ENCODE measurements at regions not wholly inside any gene's neighbourhood (a gene's known extent, or its start where the extent isn't known, plus 50 kb on each side); places are given as distances from the start of the nearest gene placed in this dataset.

- H3K9me3 ChIP-seq (ENCODE audit: control extremely low read depth in 1 of 3, control insufficient read depth in 2 of 3, insufficient read depth in 1 of 3, low read length in 2 of 3): peaks cover 2 to 29% (median 10%) of the 10 kb centered on the region in 3 donors
- H3K27ac ChIP-seq (ENCODE audit: low read length in 2 of 2): no peak overlapping the region
- H3K4me1 Mint-ChIP-seq: peaks cover 15% of the 10 kb centered on the region
- H3K27me3 Mint-ChIP-seq: peaks cover 66% of the 10 kb centered on the region
- H3K4me3 ChIP-seq (ENCODE audit: control extremely low read depth in 1 of 5, extremely low read depth in 1 of 5, insufficient read depth in 1 of 5, low read depth in 2 of 5, low read length in 4 of 5): no peak overlapping the region
- H4K20me1 ChIP-seq (ENCODE audit: control insufficient read depth, insufficient read depth, low read length, poor library complexity, severe bottlenecking): no peaks in the 10 kb centered on the region
- no peaks in the 10 kb centered on the region for H3K9me3 Mint-ChIP-seq (ENCODE audit: insufficient read depth)
- H3K27ac Mint-ChIP-seq: no peak overlapping the region
- ChIA-PET POLR2A (no interaction called here), CTCF (no interaction called here)
- intact Hi-C loops (cut with micrococcal nuclease): no loop called here
- H3K79me2 ChIP-seq (ENCODE audit: control insufficient read depth, insufficient read depth, low read length): no peaks in the 10 kb centered on the region
- peaks cover 0 to 45% (median 41%) of the 10 kb centered on the region in 4 experiments for H3K27me3 ChIP-seq (replicated peaks in 1 of 4; ENCODE audit: control extremely low read depth in 1 of 4, control insufficient read depth in 3 of 4, insufficient read depth in 4 of 4, low read length in 3 of 4)
- no peaks in the 10 kb centered on the region for H3K36me3 ChIP-seq (replicated peaks in 1 of 2; ENCODE audit: control extremely low read depth in 1 of 2, control insufficient read depth in 1 of 2, extremely low read depth in 1 of 2, insufficient read depth in 2 of 2, low read length in 1 of 2)
- H3K4me2 ChIP-seq (replicated peaks; ENCODE audit: low read depth, low read length, poor library complexity, severe bottlenecking): no peak overlapping the region
- TF ChIP-seq EZH2 (IDR thresholded peaks at IDR 0.05; ENCODE audit: borderline replicate concordance, insufficient read depth, low read depth, low read length, poor library complexity, severe bottlenecking): no peak
- TF ChIP-seq CTCF (IDR thresholded peaks at IDR 0.05): no peak
- no peak overlapping the region for H2AFZ ChIP-seq (ENCODE audit: insufficient read depth, low read depth, low read length, poor library complexity, severe bottlenecking)
- ATAC-seq (ENCODE audit: low read depth) (no peak), DNase-seq (no peak)
- no peak overlapping the region for H3K9ac ChIP-seq (ENCODE audit: low read length)
- no peak overlapping the region for H3K4me3 Mint-ChIP-seq
- peaks cover 11 to 13% of the 10 kb centered on the region in 2 donors for H3K4me1 ChIP-seq (ENCODE audit: control insufficient read depth in 2 of 2, insufficient read depth in 2 of 2, low read length in 2 of 2)
Observed at GRCh38 chr2:203594541-203594940, 59.4 kb upstream of the RAPH1 start.

GRCh38 chr2:203596183-203596582, 61.1 kb upstream of the RAPH1 start:
- CTCF ChIA-PET: no interaction called here
- no peak for DNase-seq
- Mint-ChIP-seq H3K4me3 (no peak overlapping the region), H3K9me3 (ENCODE audit: insufficient read depth) (no peaks in the 10 kb centered on the region), H3K27me3 (peaks cover 67% of the 10 kb centered on the region), H3K4me1 (peaks cover 17% of the 10 kb centered on the region), H3K27ac (no peak overlapping the region)
- peaks cover 11 to 13% of the 10 kb centered on the region in 2 donors for H3K4me1 ChIP-seq (ENCODE audit: control insufficient read depth in 2 of 2, insufficient read depth in 2 of 2, low read length in 2 of 2)
- peaks cover 2 to 34% (median 10%) of the 10 kb centered on the region in 3 donors for H3K9me3 ChIP-seq (ENCODE audit: control extremely low read depth in 1 of 3, control insufficient read depth in 2 of 3, insufficient read depth in 1 of 3, low read length in 2 of 3)
- no peaks in the 10 kb centered on the region for H4K20me1 ChIP-seq (ENCODE audit: control insufficient read depth, insufficient read depth, low read length, poor library complexity, severe bottlenecking)
- no peak overlapping the region for H2AFZ ChIP-seq (ENCODE audit: insufficient read depth, low read depth, low read length, poor library complexity, severe bottlenecking)
- no peak overlapping the region for H3K4me3 ChIP-seq (ENCODE audit: control extremely low read depth in 1 of 5, extremely low read depth in 1 of 5, insufficient read depth in 1 of 5, low read depth in 2 of 5, low read length in 4 of 5)
- H3K79me2 ChIP-seq (ENCODE audit: control insufficient read depth, insufficient read depth, low read length): no peaks in the 10 kb centered on the region
- ATAC-seq (ENCODE audit: low read depth): no peak
- H3K36me3 ChIP-seq (replicated peaks in 1 of 2; ENCODE audit: control extremely low read depth in 1 of 2, control insufficient read depth in 1 of 2, extremely low read depth in 1 of 2, insufficient read depth in 2 of 2, low read length in 1 of 2): no peaks in the 10 kb centered on the region
- intact Hi-C loops (cut with micrococcal nuclease): no loop called here
- no peak overlapping the region for H3K4me2 ChIP-seq (replicated peaks; ENCODE audit: low read depth, low read length, poor library complexity, severe bottlenecking)
- no peak for TF ChIP-seq CTCF (IDR thresholded peaks at IDR 0.05)
- TF ChIP-seq EZH2 (IDR thresholded peaks at IDR 0.05; ENCODE audit: borderline replicate concordance, insufficient read depth, low read depth, low read length, poor library complexity, severe bottlenecking): no peak
- H3K27me3 ChIP-seq (replicated peaks in 1 of 4; ENCODE audit: control extremely low read depth in 1 of 4, control insufficient read depth in 3 of 4, insufficient read depth in 4 of 4, low read length in 3 of 4): peaks cover 0 to 46% (median 39%) of the 10 kb centered on the region in 4 experiments
- WGBS (ENCODE audit: insufficient coverage): 87% methylated on average over 4 of the region's 5 CpGs
- H3K27ac ChIP-seq (ENCODE audit: low read length in 2 of 2): no peak overlapping the region
- POLR2A ChIA-PET: no interaction called here
- H3K9ac ChIP-seq (ENCODE audit: low read length): no peak overlapping the region
